ENCODE measurements at regions not wholly inside any gene's neighbourhood (a gene's known extent, or its start where the extent isn't known, plus 50 kb on each side); places are given as distances from the start of the nearest gene placed in this dataset.

DNA sequence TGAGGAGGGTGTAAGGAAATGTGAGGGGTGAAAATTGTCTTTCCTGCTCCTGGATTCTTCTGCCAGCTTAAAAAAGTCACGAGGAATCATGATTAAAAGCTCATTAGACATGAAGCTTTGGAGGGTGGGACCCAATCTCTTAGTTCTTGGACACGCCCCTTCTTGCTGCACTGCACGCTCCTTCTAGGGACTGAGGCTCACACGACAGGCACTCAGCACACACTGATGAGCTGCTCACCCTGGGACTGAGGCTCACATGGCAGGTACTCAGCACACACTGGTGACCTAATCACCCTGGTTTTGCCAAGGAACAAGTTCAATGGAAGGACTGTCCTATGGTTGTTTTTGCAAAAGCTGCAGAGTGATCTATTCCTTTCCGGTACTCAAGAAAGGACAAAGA lies 65.8 kb upstream of the ELMO1 start:
- Histone ChIP-seq H3K36me3 (no peaks in the 10 kb centered on the region), H3K9me3 (no peaks in the 10 kb centered on the region), H3K27me3 (no peaks in the 10 kb centered on the region), H3K4me1 (ENCODE audit: control insufficient read depth in 1 of 2, insufficient read depth in 1 of 2, low read depth in 1 of 2, low read length in 1 of 2) (no peaks in the 10 kb centered on the region), H3K27ac (no peak overlapping the region), H3K4me3 (ENCODE audit: low read depth in 1 of 2, low read length in 1 of 2) (no peak overlapping the region)
- no peak for TF ChIP-seq CTCF (IDR thresholded peaks at IDR 0.05)

GRCh38 chr7:37516664-37517063 lies 68.0 kb upstream of the ELMO1 start:
- H3K36me3 ChIP-seq: no peaks in the 10 kb centered on the region
- no peaks in the 10 kb centered on the region for H3K27me3 ChIP-seq
- no peak for TF ChIP-seq CTCF (IDR thresholded peaks at IDR 0.05)
- H3K4me1 ChIP-seq (ENCODE audit: control insufficient read depth in 1 of 2, insufficient read depth in 1 of 2, low read depth in 1 of 2, low read length in 1 of 2): no peaks in the 10 kb centered on the region
- H3K9me3 ChIP-seq: no peaks in the 10 kb centered on the region
- H3K4me3 ChIP-seq (ENCODE audit: low read depth in 1 of 2, low read length in 1 of 2): no peak overlapping the region
- H3K27ac ChIP-seq: no peak overlapping the region

DNA sequence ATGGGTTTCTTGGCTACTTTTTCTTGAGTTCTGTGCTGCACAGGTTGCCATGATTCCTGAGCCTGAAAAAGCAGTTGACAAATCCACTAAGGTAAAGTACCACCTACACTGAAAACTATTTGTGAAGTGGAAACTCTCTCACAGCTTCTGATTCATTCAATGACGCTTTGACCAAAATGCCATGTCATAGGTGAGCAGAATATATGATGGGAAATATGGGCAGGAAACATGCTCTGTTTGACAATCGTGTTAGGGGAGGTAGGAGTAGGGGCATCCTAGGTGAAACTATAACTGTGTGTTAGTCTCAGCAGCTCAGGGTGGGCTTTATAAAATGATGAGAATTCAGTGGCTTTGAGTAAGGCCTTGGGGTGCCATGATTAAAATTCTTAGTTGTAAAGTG lies 69.6 kb upstream of the ELMO1 start:
- Histone ChIP-seq H3K27ac (no peak overlapping the region), H3K4me3 (ENCODE audit: low read depth in 1 of 2, low read length in 1 of 2) (no peak overlapping the region)
- TF ChIP-seq CTCF (IDR thresholded peaks at IDR 0.05): no peak

DNA sequence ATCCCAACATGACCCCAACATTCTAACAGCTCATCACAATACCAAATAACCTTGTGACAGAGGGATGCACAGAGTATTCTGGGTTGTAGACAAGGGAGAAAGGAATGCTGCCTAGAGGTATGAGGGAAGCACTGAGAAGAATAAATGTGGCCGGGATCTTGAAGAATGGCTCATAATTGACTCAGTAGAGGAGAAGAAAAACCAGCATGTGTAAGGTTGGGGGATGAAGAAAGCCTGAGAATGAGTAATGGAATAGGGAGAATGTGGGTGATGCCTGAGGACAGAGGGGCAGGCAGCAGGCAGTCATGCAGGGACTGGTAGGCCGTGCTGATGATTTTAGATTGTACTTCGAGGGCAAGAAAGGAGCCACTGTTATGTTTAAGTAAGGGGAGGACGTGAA lies 75.4 kb upstream of the ELMO1 start:
- H3K36me3 ChIP-seq: no peaks in the 10 kb centered on the region
- H3K4me3 ChIP-seq (ENCODE audit: low read depth in 1 of 2, low read length in 1 of 2): no peak overlapping the region
- H3K9me3 ChIP-seq: no peaks in the 10 kb centered on the region
- H3K4me1 ChIP-seq (ENCODE audit: control insufficient read depth in 1 of 2, insufficient read depth in 1 of 2, low read depth in 1 of 2, low read length in 1 of 2): no peaks in the 10 kb centered on the region
- H3K27ac ChIP-seq: no peak overlapping the region
- no peaks in the 10 kb centered on the region for H3K27me3 ChIP-seq
- TF ChIP-seq CTCF (IDR thresholded peaks at IDR 0.05): no peak

More for the DNA sequence above, 69.6 kb upstream of the ELMO1 start:
- no peaks in the 10 kb centered on the region for H3K9me3 ChIP-seq
- no peaks in the 10 kb centered on the region for H3K36me3 ChIP-seq
- H3K4me1 ChIP-seq (ENCODE audit: control insufficient read depth in 1 of 2, insufficient read depth in 1 of 2, low read depth in 1 of 2, low read length in 1 of 2): no peaks in the 10 kb centered on the region
- no peaks in the 10 kb centered on the region for H3K27me3 ChIP-seq

GRCh38 chr7:37524797-37525196 lies 76.1 kb upstream of the ELMO1 start:
- Histone ChIP-seq H3K27ac (no peak overlapping the region), H3K27me3 (no peaks in the 10 kb centered on the region), H3K4me3 (ENCODE audit: low read depth in 1 of 2, low read length in 1 of 2) (no peak overlapping the region), H3K4me1 (ENCODE audit: control insufficient read depth in 1 of 2, insufficient read depth in 1 of 2, low read depth in 1 of 2, low read length in 1 of 2) (no peaks in the 10 kb centered on the region), H3K36me3 (no peaks in the 10 kb centered on the region), H3K9me3 (no peaks in the 10 kb centered on the region)
- no peak for TF ChIP-seq CTCF (IDR thresholded peaks at IDR 0.05)

GRCh38 chr7:37526623-37527022 lies 78.0 kb upstream of the ELMO1 start:
- Histone ChIP-seq H3K4me1 (ENCODE audit: control insufficient read depth in 1 of 2, insufficient read depth in 1 of 2, low read depth in 1 of 2, low read length in 1 of 2) (no peaks in the 10 kb centered on the region), H3K36me3 (no peaks in the 10 kb centered on the region), H3K27ac (no peak overlapping the region), H3K27me3 (no peaks in the 10 kb centered on the region), H3K4me3 (ENCODE audit: low read depth in 1 of 2, low read length in 1 of 2) (no peak overlapping the region), H3K9me3 (no peaks in the 10 kb centered on the region)
- TF ChIP-seq CTCF (IDR thresholded peaks at IDR 0.05): no peak

Data from neutrophil (primary cell).